HCT116 (cell line): ENCODE measurements at regions not wholly inside any gene's neighbourhood (a gene's known extent, or its start where the extent isn't known, plus 50 kb on each side); places are given as distances from the start of the nearest gene placed in this dataset.
"Not testable (repeated sequence)": the region's sequence is repeated elsewhere in the genome, so short reads cannot be mapped to it uniquely, and the experiment has no call there.

ENCODE experiments used
- ATAC-seq: fragments of 200-7000 bp; cut with Tn5 transposase; 2 replicates; pipeline ENCODE4 v1.9.1; 2020; ENCODE audit warnings: mild to moderate bottlenecking, moderate library complexity
- BruUV-seq: library from RNA; stranded (reverse); fragments of 400-500 nt; replicated peaks from 2 replicates; lab custom pipeline; 2021; lab: Mats Ljungman, UMichigan
- CTCF ChIA-PET: fragments of 300-600 bp; sonication (Branson Sonifier 250); formaldehyde crosslinking; loops from one replicate; lab custom pipeline; 2021; ENCODE audit warnings: antibody characterized with exemption; lab: Charles Lee
- POLR2A ChIA-PET: fragments of 300-600, 350-600 bp; sonication (Branson Sonifier 250); formaldehyde crosslinking; loops from one replicate; lab custom pipeline; 2021; ENCODE audit warnings: antibody characterized with exemption; lab: Charles Lee
- RAD21 ChIA-PET, 2 experiments: fragments of 300-600 bp; sonication (Branson Sonifier 250); formaldehyde crosslinking; loops; one replicate each; lab custom pipeline; 2023; ENCODE audit warnings: low total read pairs in 2 of 2; ENCODE audit not compliant: uncharacterized antibody in 2 of 2, unreplicated experiment in 2 of 2, low non-redundant PET in 1 of 2; lab: Charles Lee
- DNase-seq: peaks from one replicate; pipeline ENCODE4 v3.0.0-alpha.2; 2010; ENCODE audit warnings: low read depth, low spot score
- H2AFZ ChIP-seq: fragments of 200-600 bp; shearing (Covaris generic), sonication (generic); 2 replicates; pipeline ENCODE4 v1.6.1; 2017; ENCODE audit warnings: low read depth, mixed run types, mixed read lengths, antibody characterized with exemption, low read length; ENCODE audit not compliant: poor library complexity, severe bottlenecking
- H3K27ac ChIP-seq: 2 replicates; pipeline ENCODE4 v1.5.1; 2012; ENCODE audit warnings: low read depth, low read length
- H3K27me3 ChIP-seq: fragments of 200-600 bp; sonication (generic); 2 replicates; pipeline ENCODE4 v1.6.1; 2016; ENCODE audit warnings: mixed run types, low read length, mixed read lengths; ENCODE audit not compliant: insufficient read depth
- H3K36me3 ChIP-seq, 2 experiments: fragments of 200-500 bp in 1 of 2; fragments of 200-600 bp in 1 of 2; sonication (Bioruptor generic) in 1 of 2; sonication (generic) in 1 of 2; 2 replicates each; pipeline versions ENCODE4 v1.5.1 to v1.6.1; 2014 to 2016; ENCODE audit warnings: low read length in 2 of 2, inconsistent platforms in 1 of 2, mixed read lengths in 1 of 2, mixed run types in 1 of 2; ENCODE audit not compliant: insufficient read depth in 2 of 2, control insufficient read depth in 1 of 2
- H3K4me1 ChIP-seq, 2 experiments: fragments of 200-600 bp in 1 of 2; sonication (generic) in 1 of 2; 2 replicates each; pipeline versions ENCODE4 v1.5.1 to v1.6.1; 2012 to 2017; ENCODE audit warnings: low read length in 2 of 2, inconsistent platforms in 1 of 2, mild to moderate bottlenecking in 1 of 2, mixed read lengths in 1 of 2, mixed run types in 1 of 2, moderate library complexity in 1 of 2; ENCODE audit not compliant: insufficient read depth in 2 of 2, control insufficient read depth in 1 of 2
- H3K4me2 ChIP-seq: fragments of 200-600 bp; sonication (generic); 2 replicates; pipeline ENCODE4 v1.6.1; 2017; ENCODE audit warnings: mixed run types, low read length, mixed read lengths
- H3K4me3 ChIP-seq, 2 experiments: fragments of 200-600 bp in 1 of 2; sonication (generic) in 1 of 2; replicated peaks in 1 of 2; 2 replicates each; pipeline ENCODE4 v1.5.1; 2011 to 2016; ENCODE audit warnings: low read length in 2 of 2, control low read depth in 1 of 2, low read depth in 1 of 2, mild to moderate bottlenecking in 1 of 2, mixed read lengths in 1 of 2, mixed run types in 1 of 2
- H3K79me2 ChIP-seq: fragments of 200-600 bp; sonication (generic); 2 replicates; pipeline ENCODE4 v1.6.1; 2017; ENCODE audit warnings: mild to moderate bottlenecking, mixed run types, low read length, moderate library complexity, mixed read lengths; ENCODE audit not compliant: insufficient read depth
- H3K9ac ChIP-seq: fragments of 200-600 bp; sonication (generic); 2 replicates; pipeline ENCODE4 v1.6.1; 2016; ENCODE audit warnings: low read length, mixed read lengths
- H3K9me2 ChIP-seq: fragments of 200-600 bp; sonication (generic), shearing (Covaris generic); 2 replicates; pipeline ENCODE4 v1.6.1; 2017; ENCODE audit warnings: mixed run types, mild to moderate bottlenecking, moderate library complexity; ENCODE audit not compliant: insufficient read depth
- H3K9me3 ChIP-seq, 2 experiments: fragments of 200-500 bp in 1 of 2; fragments of 200-600 bp in 1 of 2; sonication (Bioruptor generic) in 1 of 2; sonication (generic) in 1 of 2; 2 replicates each; pipeline ENCODE4 v1.6.1; 2014 to 2017; ENCODE audit warnings: low read length in 2 of 2, mixed read lengths in 2 of 2, inconsistent platforms in 1 of 2, low read depth in 1 of 2, mild to moderate bottlenecking in 1 of 2, mixed run types in 1 of 2, moderate library complexity in 1 of 2; ENCODE audit not compliant: control insufficient read depth in 1 of 2, insufficient read depth in 1 of 2
- H4K20me1 ChIP-seq: fragments of 200-600 bp; sonication (generic), shearing (Covaris generic); 2 replicates; pipeline ENCODE4 v1.6.1; 2017; ENCODE audit warnings: mixed run types, mild to moderate bottlenecking, moderate library complexity; ENCODE audit not compliant: insufficient read depth
- JUND ChIP-seq: IDR thresholded peaks from 2 replicates; pipeline ENCODE4 v1.6.1; 2012
- POLR2A ChIP-seq: IDR thresholded peaks from 2 replicates; pipeline ENCODE4 v1.7.0; 2011; ENCODE audit warnings: borderline replicate concordance; ENCODE audit not compliant: insufficient read depth, insufficient read length; ENCODE audit errors: extremely low read depth
- SRF ChIP-seq: IDR thresholded peaks from 2 replicates; pipeline ENCODE4 v1.6.1; 2012; ENCODE audit warnings: low read depth
- TCF7L2 ChIP-seq: IDR thresholded peaks from 2 replicates; pipeline ENCODE4 v1.7.0; 2011; ENCODE audit warnings: borderline replicate concordance, inconsistent platforms; ENCODE audit not compliant: insufficient read depth, insufficient read length; ENCODE audit errors: extremely low read depth
- YY1 ChIP-seq: IDR thresholded peaks from 2 replicates; pipeline ENCODE4 v1.6.1; 2011; ENCODE audit warnings: low read length, low read depth, moderate library complexity, mild to moderate bottlenecking; ENCODE audit not compliant: insufficient replicate concordance; ENCODE audit errors: extremely low read depth
- ZBTB33 ChIP-seq: IDR thresholded peaks from 2 replicates; pipeline ENCODE4 v1.6.1; 2011; ENCODE audit warnings: mild to moderate bottlenecking, low read length, moderate library complexity; ENCODE audit not compliant: insufficient replicate concordance; ENCODE audit errors: extremely low read depth
- ZNF274 ChIP-seq: fragments of 200-500 bp; sonication (Bioruptor generic); IDR thresholded peaks from 2 replicates; pipeline ENCODE4 v1.6.1; 2014; ENCODE audit warnings: mild to moderate bottlenecking, low read depth, low read length, inconsistent platforms
- intact Hi-C: fragments of 100-400 bp; cut with micrococcal nuclease; formaldehyde crosslinking; loops from 2 replicates; pipeline ENCODE4 v1.10.0; 2022

- BruUV-seq = no TSS peak
- Histone ChIP-seq H3K79me2 (no peaks in the 10 kb centered on the region), H3K9me2 (no peaks in the 10 kb centered on the region), H3K4me3 (no peak overlapping the region), H3K9ac (no peak overlapping the region), H3K27me3 (no peaks in the 10 kb centered on the region), H4K20me1 (no peaks in the 10 kb centered on the region), H3K4me1 (no peaks in the 10 kb centered on the region), H2AFZ (no peak overlapping the region), H3K27ac (no peak overlapping the region), H3K4me2 (no peak overlapping the region), H3K36me3 (no peaks in the 10 kb centered on the region), H3K9me3 (no peaks in the 10 kb centered on the region)
- DNase-seq = no peak
- ChIA-PET RAD21 (no interaction called here), POLR2A (no interaction called here), CTCF (no interaction called here)
- intact Hi-C loops = no loop called here
- TF ChIP-seq TCF7L2 = no peak
- ATAC-seq = no peak
These were observed 259.3 kb downstream of the ARHGAP12 start for GRCh38 chr10:31669357-31669756.

- H3K4me1 ChIP-seq = no peaks in the 10 kb centered on the region
- CTCF ChIA-PET = no interaction called here
- RAD21 ChIA-PET = no interaction called here
- POLR2A ChIA-PET = no interaction called here
- H3K9ac ChIP-seq = no peak overlapping the region
- H3K36me3 ChIP-seq = no peaks in the 10 kb centered on the region
- H3K79me2 ChIP-seq = no peaks in the 10 kb centered on the region
- no peaks in the 10 kb centered on the region for H3K9me2 ChIP-seq
- intact Hi-C loops = no loop called here
- ATAC-seq (no peak), DNase-seq (no peak)
- TF ChIP-seq ZBTB33 (no peak), POLR2A (no peak), JUND (no peak), ZNF274 (no peak), SRF (no peak), TCF7L2 (no peak), YY1 (no peak)
- no TSS peak for BruUV-seq
- H3K27me3 ChIP-seq = no peaks in the 10 kb centered on the region
- H3K9me3 ChIP-seq = no peaks in the 10 kb centered on the region
- no peak overlapping the region for H3K27ac ChIP-seq
- no peak overlapping the region for H3K4me2 ChIP-seq
- H3K4me3 ChIP-seq = no peak overlapping the region
- H4K20me1 ChIP-seq = no peaks in the 10 kb centered on the region
- H2AFZ ChIP-seq = no peak overlapping the region
These were observed 260.3 kb downstream of the ARHGAP12 start for GRCh38 chr10:31668326-31668725.

DNA sequence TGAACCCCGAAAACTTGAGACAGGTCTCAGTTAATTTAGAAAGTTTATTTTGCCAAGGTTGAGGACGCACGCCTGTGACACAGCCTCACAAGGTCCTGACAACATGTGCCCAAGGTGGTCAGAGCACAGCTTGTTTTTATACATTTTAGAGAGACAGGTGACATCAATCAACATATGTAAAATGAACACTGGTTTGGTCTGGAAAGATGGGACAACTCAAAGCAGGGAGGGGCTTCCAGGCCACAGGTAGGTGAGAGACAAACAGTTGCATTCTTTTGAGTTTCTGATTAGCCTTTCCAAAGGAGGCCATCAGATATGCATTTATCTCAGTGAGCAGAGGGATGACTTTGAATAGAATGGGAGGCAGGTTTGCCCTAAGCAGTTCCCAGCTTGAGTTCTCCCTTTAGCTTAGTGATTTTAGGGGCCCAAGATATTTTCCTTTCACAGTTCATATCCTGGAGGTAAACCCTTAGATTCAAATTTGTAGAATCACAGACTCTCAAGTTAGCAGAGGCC is 262.8 kb downstream of the ARHGAP12 start:
- H3K4me2 ChIP-seq, CTCF ChIA-PET: not testable (repeated sequence)

More for the DNA sequence above, 262.8 kb downstream of the ARHGAP12 start:
- H3K36me3 ChIP-seq, H3K9me2 ChIP-seq, BruUV-seq, H3K27me3 ChIP-seq, H4K20me1 ChIP-seq, ATAC-seq, H2AFZ ChIP-seq, H3K4me1 ChIP-seq, POLR2A ChIA-PET, intact Hi-C loops, RAD21 ChIA-PET, H3K9ac ChIP-seq, H3K4me3 ChIP-seq, H3K79me2 ChIP-seq, H3K27ac ChIP-seq, H3K9me3 ChIP-seq, DNase-seq: not testable (repeated sequence)
